GM23248 (cell line): ENCODE measurements at regions not wholly inside any gene's neighbourhood (a gene's known extent, or its start where the extent isn't known, plus 50 kb on each side); places are given as distances from the start of the nearest gene placed in this dataset.

Experiments
- DNase-seq: peaks from one replicate; pipeline ENCODE4 v3.0.0-alpha.2; 2015
- H2AFZ ChIP-seq: fragments of 200-600 bp; sonication (generic); 2 replicates; pipeline ENCODE4 v1.6.1; 2016; ENCODE audit warnings: antibody characterized with exemption
- H3F3A ChIP-seq: fragments of 200-600 bp; sonication (generic); 2 replicates; pipeline ENCODE4 v1.6.1; 2016; ENCODE audit warnings: mild to moderate bottlenecking, antibody characterized with exemption, mixed run types; ENCODE audit not compliant: insufficient read depth
- H3K27ac ChIP-seq: fragments of 200-600 bp; sonication (generic); 2 replicates; pipeline ENCODE4 v1.5.1; 2016; ENCODE audit warnings: mild to moderate bottlenecking
- H3K27me3 ChIP-seq: fragments of 200-600 bp; sonication (generic); replicated peaks from 2 replicates; pipeline ENCODE4 v1.6.1; 2016; ENCODE audit warnings: mild to moderate bottlenecking; ENCODE audit not compliant: insufficient read depth
- H3K36me3 ChIP-seq: fragments of 200-600 bp; sonication (generic); 2 replicates; pipeline ENCODE4 v1.6.1; 2016; ENCODE audit warnings: low read depth, mild to moderate bottlenecking
- H3K4me1 ChIP-seq: fragments of 200-600 bp; sonication (generic); 2 replicates; pipeline ENCODE4 v1.6.1; 2016; ENCODE audit warnings: mild to moderate bottlenecking; ENCODE audit not compliant: insufficient read depth
- H3K4me2 ChIP-seq: fragments of 200-600 bp; sonication (generic); one replicate; pipeline ENCODE4 v1.6.1; 2016; ENCODE audit warnings: mild to moderate bottlenecking; ENCODE audit not compliant: unreplicated experiment
- H3K4me3 ChIP-seq: fragments of 200-600 bp; sonication (generic); 2 replicates; pipeline ENCODE4 v1.5.1; 2016; ENCODE audit warnings: mild to moderate bottlenecking
- H3K79me2 ChIP-seq: fragments of 200-600 bp; sonication (generic); 2 replicates; pipeline ENCODE4 v1.6.1; 2016; ENCODE audit warnings: mild to moderate bottlenecking; ENCODE audit not compliant: insufficient read depth
- H3K9ac ChIP-seq: fragments of 200-600 bp; sonication (generic); 2 replicates; pipeline ENCODE4 v1.6.1; 2016; ENCODE audit warnings: mild to moderate bottlenecking
- H3K9me2 ChIP-seq: fragments of 200-600 bp; sonication (generic); 2 replicates; pipeline ENCODE4 v1.6.1; 2016; ENCODE audit warnings: mixed run types, mild to moderate bottlenecking, moderate library complexity; ENCODE audit not compliant: insufficient read depth
- H3K9me3 ChIP-seq: fragments of 200-600 bp; sonication (generic); one replicate; pipeline ENCODE4 v1.6.1; 2017; ENCODE audit warnings: low read depth
- H4K20me1 ChIP-seq: fragments of 200-600 bp; sonication (generic); 2 replicates; pipeline ENCODE4 v1.6.0; 2016; ENCODE audit not compliant: insufficient read depth
- EZH2 ChIP-seq: fragments of 200-600 bp; sonication (generic); IDR thresholded peaks from 2 replicates; pipeline ENCODE4 v1.6.1; 2018; ENCODE audit warnings: antibody characterized with exemption, mild to moderate bottlenecking; ENCODE audit not compliant: insufficient read depth, poor library complexity, severe bottlenecking
- EZH2phosphoT487 ChIP-seq: fragments of 200-600 bp; sonication (generic); IDR thresholded peaks from 2 replicates; pipeline ENCODE4 v1.6.1; 2018; ENCODE audit warnings: antibody characterized with exemption, moderate library complexity, mild to moderate bottlenecking, low read depth; ENCODE audit not compliant: insufficient read depth
- WGBS, 2 experiments: methylation state at CpG; one replicate each; pipeline ENCODE4 v1.1.6; 2015 to 2017; ENCODE audit warnings: low lambda C conversion rate in 2 of 2, low coverage in 1 of 2; ENCODE audit errors: missing lambda C conversion rate in 2 of 2; 5-methylcytosine and 5-hydroxymethylcytosine counted together
- in situ Hi-C: fragments of 300-500 bp; cut with MboI; formaldehyde crosslinking; loops from 2 replicates; pipeline ENCODE4 v1.15.0; 2020

- 20 to 26% methylated on average over 3 of the region's 3 CpGs for WGBS, 2 experiments
- H3K4me2 ChIP-seq: no peak overlapping the region
- no peaks in the 10 kb centered on the region for H3K9me2 ChIP-seq
- H3K27me3 ChIP-seq: no peaks in the 10 kb centered on the region
- no peak for TF ChIP-seq EZH2phosphoT487
- TF ChIP-seq EZH2: no peak
- peaks cover 6% of the 10 kb centered on the region; the same call in 1 of the 2 replicates for H3K4me1 ChIP-seq
- H3K9ac ChIP-seq: no peak overlapping the region
- no peaks in the 10 kb centered on the region for H3K79me2 ChIP-seq
- H3F3A ChIP-seq: no peaks in the 10 kb centered on the region
- H3K9me3 ChIP-seq: no peaks in the 10 kb centered on the region
- no peak overlapping the region for H3K27ac ChIP-seq
- no peaks in the 10 kb centered on the region for H4K20me1 ChIP-seq
- peak; percentile 63 for DNase-seq
- H3K4me3 ChIP-seq: no peak overlapping the region
- in situ Hi-C loops: no loop called here
- H3K36me3 ChIP-seq: no peaks in the 10 kb centered on the region
- no peak overlapping the region for H2AFZ ChIP-seq
Observed at GRCh38 chr5:121366515-121366914, 485.2 kb upstream of the FTMT start.

- Histone ChIP-seq H3K4me2 (no peak overlapping the region), H3K27ac (no peak overlapping the region), H4K20me1 (no peaks in the 10 kb centered on the region), H3K79me2 (no peaks in the 10 kb centered on the region), H3K27me3 (no peaks in the 10 kb centered on the region), H2AFZ (no peak overlapping the region), H3K4me3 (no peak overlapping the region), H3F3A (no peaks in the 10 kb centered on the region), H3K36me3 (no peaks in the 10 kb centered on the region), H3K9ac (no peak overlapping the region), H3K9me2 (no peaks in the 10 kb centered on the region), H3K9me3 (no peaks in the 10 kb centered on the region), H3K4me1 (no peaks in the 10 kb centered on the region)
- no peak for DNase-seq
- in situ Hi-C loops: no loop called here
- TF ChIP-seq EZH2 (no peak), EZH2phosphoT487 (no peak)
- 71 to 80% methylated on average over 3 of the region's 3 CpGs for WGBS, 2 experiments
Observed at GRCh38 chr5:121373371-121373770, 478.3 kb upstream of the FTMT start.

GRCh38 chr5:121377461-121377860 is 474.2 kb upstream of the FTMT start:
- no peak overlapping the region for H3K4me2 ChIP-seq
- 3 to 7% methylated on average over 1 of the region's 1 CpG for WGBS, 2 experiments
- H3F3A ChIP-seq: no peaks in the 10 kb centered on the region

GRCh38 chr5:121378046-121378445 is 473.6 kb upstream of the FTMT start:
- TF ChIP-seq EZH2 (no peak), EZH2phosphoT487 (no peak)
- Histone ChIP-seq H3K9me2 (no peaks in the 10 kb centered on the region), H2AFZ (peak overlapping the region; percentile 26; the same call in 1 of the 2 replicates), H3K27me3 (no peaks in the 10 kb centered on the region), H3F3A (no peaks in the 10 kb centered on the region), H3K4me3 (no peak overlapping the region), H3K4me2 (no peak overlapping the region), H4K20me1 (no peaks in the 10 kb centered on the region), H3K36me3 (no peaks in the 10 kb centered on the region), H3K27ac (no peak overlapping the region), H3K4me1 (no peaks in the 10 kb centered on the region), H3K9me3 (no peaks in the 10 kb centered on the region), H3K9ac (no peak overlapping the region), H3K79me2 (no peaks in the 10 kb centered on the region)
- in situ Hi-C loops: no loop called here
- no peak for DNase-seq
- 46 to 54% methylated on average over 3 of the region's 3 CpGs for WGBS, 2 experiments

More at GRCh38 chr5:121377461-121377860, 474.2 kb upstream of the FTMT start:
- Histone ChIP-seq H3K36me3 (no peaks in the 10 kb centered on the region), H3K9me2 (no peaks in the 10 kb centered on the region), H3K9me3 (no peaks in the 10 kb centered on the region), H3K4me1 (no peaks in the 10 kb centered on the region), H3K27ac (no peak overlapping the region), H3K4me3 (no peak overlapping the region), H3K9ac (no peak overlapping the region), H2AFZ (peak overlapping the region; percentile 26; the same call in 1 of the 2 replicates), H3K27me3 (no peaks in the 10 kb centered on the region), H3K79me2 (no peaks in the 10 kb centered on the region), H4K20me1 (no peaks in the 10 kb centered on the region)
- TF ChIP-seq EZH2phosphoT487 (no peak), EZH2 (no peak)
- in situ Hi-C loops: no loop called here
- no peak for DNase-seq
